ENCODE measurements at regions not wholly inside any gene's neighbourhood (a gene's known extent, or its start where the extent isn't known, plus 50 kb on each side); places are given as distances from the start of the nearest gene placed in this dataset.

- TF ChIP-seq ZNF462 (CRISPR knock-in tag; IDR thresholded peaks at IDR 0.05) (no peak), CTCF (conservative IDR thresholded peaks at IDR 0.05; ENCODE audit: low read depth in 2 of 2) (no peak), ZNF331 (CRISPR knock-in tag; IDR thresholded peaks at IDR 0.05; ENCODE audit: low read depth) (no peak)
- TF ChIP-seq, protein P1, sequence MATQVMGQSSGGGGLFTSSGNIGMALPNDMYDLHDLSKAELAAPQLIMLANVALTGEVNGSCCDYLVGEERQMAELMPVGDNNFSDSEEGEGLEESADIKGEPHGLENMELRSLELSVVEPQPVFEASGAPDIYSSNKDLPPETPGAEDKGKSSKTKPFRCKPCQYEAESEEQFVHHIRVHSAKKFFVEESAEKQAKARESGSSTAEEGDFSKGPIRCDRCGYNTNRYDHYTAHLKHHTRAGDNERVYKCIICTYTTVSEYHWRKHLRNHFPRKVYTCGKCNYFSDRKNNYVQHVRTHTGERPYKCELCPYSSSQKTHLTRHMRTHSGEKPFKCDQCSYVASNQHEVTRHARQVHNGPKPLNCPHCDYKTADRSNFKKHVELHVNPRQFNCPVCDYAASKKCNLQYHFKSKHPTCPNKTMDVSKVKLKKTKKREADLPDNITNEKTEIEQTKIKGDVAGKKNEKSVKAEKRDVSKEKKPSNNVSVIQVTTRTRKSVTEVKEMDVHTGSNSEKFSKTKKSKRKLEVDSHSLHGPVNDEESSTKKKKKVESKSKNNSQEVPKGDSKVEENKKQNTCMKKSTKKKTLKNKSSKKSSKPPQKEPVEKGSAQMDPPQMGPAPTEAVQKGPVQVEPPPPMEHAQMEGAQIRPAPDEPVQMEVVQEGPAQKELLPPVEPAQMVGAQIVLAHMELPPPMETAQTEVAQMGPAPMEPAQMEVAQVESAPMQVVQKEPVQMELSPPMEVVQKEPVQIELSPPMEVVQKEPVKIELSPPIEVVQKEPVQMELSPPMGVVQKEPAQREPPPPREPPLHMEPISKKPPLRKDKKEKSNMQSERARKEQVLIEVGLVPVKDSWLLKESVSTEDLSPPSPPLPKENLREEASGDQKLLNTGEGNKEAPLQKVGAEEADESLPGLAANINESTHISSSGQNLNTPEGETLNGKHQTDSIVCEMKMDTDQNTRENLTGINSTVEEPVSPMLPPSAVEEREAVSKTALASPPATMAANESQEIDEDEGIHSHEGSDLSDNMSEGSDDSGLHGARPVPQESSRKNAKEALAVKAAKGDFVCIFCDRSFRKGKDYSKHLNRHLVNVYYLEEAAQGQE (IDR thresholded peaks at IDR 0.05; ENCODE audit: unreplicated experiment), result no peak
Observed at GRCh38 chr5:4947893-4948536, 192.1 kb upstream of the ADAMTS16 start (continued).

Data from GM23338 (cell line).